Fibroblast of mammary gland (primary cell): ENCODE measurements at regions not wholly inside any gene's neighbourhood (a gene's known extent, or its start where the extent isn't known, plus 50 kb on each side); places are given as distances from the start of the nearest gene placed in this dataset.

Source experiments
- DNase-seq: peaks from one replicate; pipeline ENCODE4 v3.0.0-alpha.2; 2010; ENCODE audit warnings: low read depth
- H3K4me3 ChIP-seq: 2 replicates; pipeline ENCODE4 v1.5.1; 2011; ENCODE audit warnings: low read depth, mild to moderate bottlenecking, low read length, moderate library complexity; ENCODE audit not compliant: control insufficient read depth
- TF ChIP-seq, protein P1 (sequence below): conservative IDR thresholded peaks from 2 replicates; pipeline ENCODE4 v1.5.1; 2011; ENCODE audit warnings: low read depth, low read length, inconsistent platforms; ENCODE audit not compliant: control insufficient read depth, insufficient read depth

- TF ChIP-seq, protein P1, sequence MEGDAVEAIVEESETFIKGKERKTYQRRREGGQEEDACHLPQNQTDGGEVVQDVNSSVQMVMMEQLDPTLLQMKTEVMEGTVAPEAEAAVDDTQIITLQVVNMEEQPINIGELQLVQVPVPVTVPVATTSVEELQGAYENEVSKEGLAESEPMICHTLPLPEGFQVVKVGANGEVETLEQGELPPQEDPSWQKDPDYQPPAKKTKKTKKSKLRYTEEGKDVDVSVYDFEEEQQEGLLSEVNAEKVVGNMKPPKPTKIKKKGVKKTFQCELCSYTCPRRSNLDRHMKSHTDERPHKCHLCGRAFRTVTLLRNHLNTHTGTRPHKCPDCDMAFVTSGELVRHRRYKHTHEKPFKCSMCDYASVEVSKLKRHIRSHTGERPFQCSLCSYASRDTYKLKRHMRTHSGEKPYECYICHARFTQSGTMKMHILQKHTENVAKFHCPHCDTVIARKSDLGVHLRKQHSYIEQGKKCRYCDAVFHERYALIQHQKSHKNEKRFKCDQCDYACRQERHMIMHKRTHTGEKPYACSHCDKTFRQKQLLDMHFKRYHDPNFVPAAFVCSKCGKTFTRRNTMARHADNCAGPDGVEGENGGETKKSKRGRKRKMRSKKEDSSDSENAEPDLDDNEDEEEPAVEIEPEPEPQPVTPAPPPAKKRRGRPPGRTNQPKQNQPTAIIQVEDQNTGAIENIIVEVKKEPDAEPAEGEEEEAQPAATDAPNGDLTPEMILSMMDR, result no peak
- no peak for DNase-seq
- H3K4me3 ChIP-seq, result no peak overlapping the region
These were observed 597.3 kb upstream of the DDX18 start for GRCh38 chr2:117217145-117217544.

DNA sequence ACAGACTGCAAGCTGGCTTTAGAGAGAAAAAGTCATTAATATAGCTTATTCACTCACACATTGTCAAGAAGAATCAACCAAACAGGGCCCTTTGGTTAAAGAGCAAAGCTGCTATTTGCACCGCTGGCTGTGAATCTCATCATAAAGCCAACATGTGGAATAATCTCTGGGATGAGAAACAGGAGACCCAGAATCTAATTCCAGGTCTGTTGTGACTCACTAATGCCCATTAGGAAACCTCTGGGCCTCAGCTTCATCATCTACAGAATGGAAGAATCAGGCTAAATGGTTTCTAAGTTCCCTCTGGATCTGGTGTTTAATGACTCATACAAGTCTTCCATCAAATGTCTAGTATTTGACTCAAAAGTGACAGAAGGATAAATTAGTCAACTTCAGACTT lies 591.7 kb upstream of the DDX18 start:
- DNase-seq, result no peak
- H3K4me3 ChIP-seq, result no peak overlapping the region
- TF ChIP-seq, protein P1, result no peak

GRCh38 chr2:117232305-117232704 lies 582.2 kb upstream of the DDX18 start:
- DNase-seq, result no peak
- TF ChIP-seq, protein P1, result no peak
- H3K4me3 ChIP-seq, result no peak overlapping the region

DNA sequence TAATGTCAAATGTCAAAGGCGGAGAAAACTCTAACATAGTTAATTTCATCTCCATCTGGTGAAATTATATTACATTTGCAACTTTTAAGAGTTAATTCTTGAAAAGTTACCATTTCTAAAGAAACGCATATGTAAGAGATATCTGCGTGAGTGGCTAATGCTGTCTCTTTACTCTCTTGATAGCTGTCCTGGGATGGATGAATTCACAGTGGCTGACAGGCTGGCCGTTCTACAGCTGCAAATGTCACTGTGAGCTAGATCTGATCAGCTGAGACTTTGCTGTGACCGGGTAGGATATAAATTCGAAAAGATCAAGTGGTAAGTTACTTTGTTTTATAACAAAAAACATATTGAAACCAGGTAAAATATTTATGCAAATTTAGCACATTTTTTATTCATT lies 557.1 kb upstream of the DDX18 start:
- no peak for DNase-seq
- H3K4me3 ChIP-seq, result no peak overlapping the region
- TF ChIP-seq, protein P1, result no peak

DNA sequence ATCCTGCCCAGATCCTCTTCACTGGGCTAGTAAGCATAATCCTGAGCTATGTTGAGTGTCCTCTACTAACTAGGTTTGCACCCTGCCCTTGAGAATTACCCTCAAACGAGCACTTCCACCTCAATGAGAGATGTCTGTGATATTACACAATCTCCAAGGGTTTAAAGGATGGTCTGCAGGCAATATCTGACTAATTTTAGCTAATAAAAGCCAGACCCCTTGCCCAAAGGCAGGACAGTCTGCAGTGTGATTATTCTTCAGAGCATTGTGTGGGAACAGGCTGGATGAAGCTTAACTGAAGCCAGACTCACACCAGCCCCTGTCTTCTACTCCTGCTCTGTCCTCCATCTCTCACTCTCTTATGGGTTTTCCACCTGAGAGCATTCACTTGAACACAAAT lies 544.9 kb upstream of the DDX18 start:
- TF ChIP-seq, protein P1, result no peak
- no peak for DNase-seq
- no peak overlapping the region for H3K4me3 ChIP-seq

DNA sequence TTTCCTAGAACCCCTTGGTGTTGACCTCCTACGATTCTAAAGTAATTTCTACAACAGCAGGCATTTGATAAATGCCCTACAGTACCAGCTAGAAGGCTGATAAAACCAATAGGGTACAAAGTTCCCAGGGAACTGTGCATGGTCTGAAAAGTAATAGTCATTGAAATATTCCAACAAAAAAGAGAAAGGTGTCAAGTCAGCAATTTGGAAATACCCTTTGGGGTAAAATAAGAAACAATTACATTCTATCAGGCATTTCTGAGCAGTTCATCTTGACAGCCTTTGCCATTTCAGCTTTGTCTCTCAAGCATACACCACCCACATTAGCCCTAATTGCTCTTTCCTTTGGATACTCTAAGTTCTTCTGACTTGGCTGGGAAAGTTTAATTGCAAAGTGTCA lies 542.9 kb upstream of the DDX18 start:
- DNase-seq, result no peak
- no peak overlapping the region for H3K4me3 ChIP-seq
- TF ChIP-seq, protein P1, result no peak

- H3K4me3 ChIP-seq, result no peak overlapping the region
These were observed 541.4 kb upstream of the DDX18 start for GRCh38 chr2:117273009-117273671.

More at GRCh38 chr2:117273009-117273671, 541.4 kb upstream of the DDX18 start:
- TF ChIP-seq, protein P1, result no peak
- no peak for DNase-seq
